NK-92 (cell line): ENCODE measurements at regions not wholly inside any gene's neighbourhood (a gene's known extent, or its start where the extent isn't known, plus 50 kb on each side); places are given as distances from the start of the nearest gene placed in this dataset.

Source experiments
- DNase-seq: peaks from one replicate; lab custom pipeline; 2025; ENCODE audit not compliant: unreplicated experiment; lab: John Stamatoyannopoulos, UW

DNA sequence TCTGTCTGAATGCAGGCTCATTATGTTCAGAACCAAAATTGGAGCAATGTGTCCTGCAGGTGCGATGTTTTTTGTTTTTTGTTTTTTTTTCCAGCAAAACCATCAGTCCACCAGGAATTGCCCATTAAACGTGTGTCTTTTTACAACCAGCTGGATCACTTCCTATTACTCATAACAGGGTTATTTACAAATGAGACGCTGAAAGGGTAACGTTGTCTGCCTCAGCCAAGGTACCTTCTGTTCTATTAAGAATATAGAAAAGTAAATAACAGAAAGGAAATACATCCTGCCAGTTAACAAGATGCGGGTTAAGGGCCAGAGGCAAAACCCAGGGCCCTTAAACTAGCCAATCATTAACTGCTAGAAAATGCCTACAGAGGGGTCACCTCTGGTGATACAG is 590.4 kb downstream of the TBC1D4 start:
- DNase-seq, result no peak

DNA sequence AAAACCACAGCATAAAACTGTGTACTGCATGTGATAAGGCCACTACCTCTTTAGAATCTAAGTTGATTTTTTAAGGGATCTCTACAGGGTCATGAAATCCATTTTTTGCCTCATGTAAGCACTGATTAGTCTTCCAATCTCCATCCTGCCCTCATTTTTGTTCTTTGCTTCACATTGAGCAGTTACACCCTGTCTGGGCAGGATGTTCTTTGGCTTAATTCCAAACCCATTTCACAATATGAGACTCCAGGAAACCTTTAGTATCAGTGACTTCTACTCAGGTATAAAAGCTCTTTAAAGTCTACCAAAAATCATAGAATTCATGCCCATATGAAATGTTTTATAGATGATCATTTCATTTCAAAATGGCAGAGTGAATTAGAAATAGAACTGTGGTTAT is 592.6 kb downstream of the TBC1D4 start:
- no peak for DNase-seq

GRCh38 chr13:74886502-74886901 is 595.5 kb downstream of the TBC1D4 start:
- DNase-seq, result no peak

DNA sequence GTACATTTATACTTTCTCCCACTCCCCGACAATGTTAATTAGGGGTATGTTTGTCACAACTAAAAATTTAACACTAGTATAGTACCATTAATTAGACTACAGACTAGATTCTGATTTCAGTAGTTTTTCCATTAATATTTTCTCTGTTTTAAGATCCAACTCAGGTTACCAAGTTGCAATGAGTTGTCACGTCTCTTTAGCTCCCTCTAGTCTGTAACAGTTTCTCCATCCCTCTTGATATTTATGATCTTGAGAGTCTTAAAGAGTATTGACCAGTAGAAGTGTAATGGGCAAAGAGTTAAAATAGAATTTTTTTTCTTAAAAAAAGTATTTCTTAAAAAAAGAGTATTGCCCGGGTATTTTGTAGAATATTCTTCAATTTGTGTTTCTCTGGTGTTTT is 598.1 kb downstream of the TBC1D4 start:
- no peak for DNase-seq

DNA sequence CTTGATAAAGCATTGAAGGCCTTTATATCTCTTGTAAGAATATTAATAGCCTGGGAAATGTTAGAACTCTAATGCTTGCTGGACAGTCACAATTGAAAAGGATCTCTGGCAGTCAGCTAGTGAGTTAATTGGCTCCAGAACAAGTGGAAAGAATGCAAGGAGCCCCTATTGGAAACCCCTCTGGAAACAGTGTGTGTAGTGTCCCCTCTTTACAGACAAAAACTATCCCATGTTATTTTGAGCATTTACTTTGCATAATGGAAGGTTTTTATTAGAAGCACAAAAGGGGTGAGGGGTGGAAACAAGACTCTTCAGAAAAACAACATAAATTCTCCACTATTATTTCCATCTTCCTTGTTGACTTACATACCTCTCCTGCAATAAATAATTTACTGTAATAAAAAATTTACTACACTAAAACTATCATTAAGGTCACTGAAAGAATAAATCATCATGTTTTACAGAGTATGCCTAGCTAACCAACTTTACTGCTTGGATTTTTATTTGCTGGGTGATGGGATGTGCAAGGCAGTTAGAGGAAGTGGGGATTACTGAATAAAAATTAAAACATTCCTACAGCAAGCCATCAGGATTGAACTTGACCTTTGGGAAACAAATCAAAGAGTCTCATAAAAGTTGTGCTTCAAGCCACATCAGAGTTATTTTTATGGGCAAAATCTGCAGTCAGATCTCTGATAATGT is 610.4 kb downstream of the TBC1D4 start:
- no peak for DNase-seq

- no peak for DNase-seq
Measured at GRCh38 chr13:74870865-74871264, 611.1 kb downstream of the TBC1D4 start.

- DNase-seq, result no peak
Measured at GRCh38 chr13:74869846-74870245, 612.1 kb downstream of the TBC1D4 start.

GRCh38 chr13:74868049-74868448 is 613.9 kb downstream of the TBC1D4 start:
- no peak for DNase-seq

DNA sequence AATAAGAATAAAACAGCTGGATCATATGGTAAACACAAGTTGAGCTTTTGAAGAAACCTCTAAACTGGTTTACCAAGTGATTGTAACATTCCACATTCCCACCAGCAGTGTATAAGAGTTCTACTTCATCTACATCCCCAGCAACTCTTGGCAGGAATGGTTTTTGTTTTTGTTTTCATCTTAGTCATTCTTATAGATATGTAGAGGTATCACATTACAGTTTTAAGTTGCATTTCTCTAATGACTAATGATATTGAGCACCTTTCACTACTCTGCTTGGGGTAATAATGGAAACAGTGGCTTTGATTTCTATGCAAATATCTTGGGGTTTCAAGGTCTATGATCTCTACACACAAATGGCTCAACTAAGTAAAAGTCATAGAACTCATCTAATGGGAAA is 614.5 kb downstream of the TBC1D4 start:
- no peak for DNase-seq

DNA sequence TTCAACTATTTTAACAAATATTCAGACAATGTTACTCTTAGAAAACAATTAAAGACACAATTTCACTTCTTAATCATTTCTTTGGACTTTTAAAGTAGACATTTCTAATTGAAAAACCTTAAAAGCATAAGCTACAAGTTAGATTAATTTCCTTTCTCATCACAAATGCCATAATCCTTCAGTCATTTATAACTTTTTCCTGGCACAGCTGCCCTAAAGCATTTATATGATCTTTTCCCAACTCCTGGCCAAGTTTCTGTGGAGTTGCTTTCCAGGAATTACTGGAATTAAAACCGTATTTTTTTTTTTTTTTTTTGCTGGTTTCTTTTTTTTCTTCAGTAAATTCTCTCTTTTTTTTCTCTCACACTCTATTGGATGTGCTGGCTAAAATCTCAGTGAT is 615.9 kb downstream of the TBC1D4 start:
- no peak for DNase-seq

DNA sequence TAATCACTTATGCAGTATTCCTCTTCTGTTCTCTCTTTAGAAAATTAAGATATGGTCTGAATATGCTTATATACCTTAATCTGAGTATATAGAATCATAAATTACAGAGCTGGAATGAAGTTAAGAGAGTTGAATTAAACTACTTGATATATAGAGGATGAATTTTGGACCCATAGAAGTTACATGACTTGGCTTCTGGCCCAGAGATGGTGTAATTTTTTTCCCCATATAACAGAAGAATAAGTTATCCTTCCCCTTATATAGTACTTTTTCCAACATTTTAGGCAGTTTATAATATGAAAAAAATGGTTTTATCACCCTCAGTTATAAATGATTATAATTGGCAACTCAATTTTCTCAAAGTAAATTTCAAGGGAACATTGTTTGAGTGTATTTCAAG is 616.3 kb downstream of the TBC1D4 start:
- DNase-seq, result no peak

- DNase-seq, result no peak
Measured at GRCh38 chr13:74860789-74861188, 621.2 kb downstream of the TBC1D4 start.

DNA sequence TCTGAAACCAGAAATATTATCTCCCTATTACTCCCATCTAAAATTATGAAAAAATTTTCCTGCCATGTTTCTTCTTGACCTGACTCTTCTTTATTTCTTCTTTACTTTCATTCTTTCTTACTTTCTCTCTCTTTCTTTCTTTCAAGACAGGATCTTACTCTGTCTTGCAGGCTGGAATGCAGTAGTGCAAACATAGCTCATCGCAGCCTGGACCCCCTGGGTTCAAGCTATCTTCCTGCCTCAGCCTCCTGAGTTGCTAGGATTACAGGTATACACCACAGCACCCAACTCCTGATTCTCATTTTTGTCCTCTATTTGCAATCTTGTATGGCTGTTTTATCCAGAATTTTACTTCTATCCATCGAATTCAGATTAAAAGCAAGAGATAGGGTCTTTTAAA is 631.1 kb downstream of the TBC1D4 start:
- DNase-seq, result no peak

DNA sequence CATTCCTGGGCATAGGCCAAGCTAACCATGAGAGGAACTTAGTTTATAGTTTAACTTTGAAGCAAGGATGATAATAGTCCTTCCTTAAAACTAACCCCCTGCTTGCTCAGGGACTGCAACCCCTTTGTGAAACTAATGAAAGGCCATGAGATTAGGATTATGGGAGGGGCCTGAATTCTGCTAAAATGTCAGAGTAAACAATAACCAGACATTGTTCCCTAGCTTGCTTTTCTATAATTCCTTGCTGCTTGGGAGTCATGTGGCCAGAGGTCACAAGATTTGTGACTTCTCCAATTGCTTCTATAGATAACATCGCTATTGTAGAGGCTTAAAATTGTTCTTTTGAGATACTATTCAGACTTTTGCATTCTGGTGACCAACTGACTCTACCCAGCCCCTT is 634.0 kb downstream of the TBC1D4 start:
- no peak for DNase-seq

DNA sequence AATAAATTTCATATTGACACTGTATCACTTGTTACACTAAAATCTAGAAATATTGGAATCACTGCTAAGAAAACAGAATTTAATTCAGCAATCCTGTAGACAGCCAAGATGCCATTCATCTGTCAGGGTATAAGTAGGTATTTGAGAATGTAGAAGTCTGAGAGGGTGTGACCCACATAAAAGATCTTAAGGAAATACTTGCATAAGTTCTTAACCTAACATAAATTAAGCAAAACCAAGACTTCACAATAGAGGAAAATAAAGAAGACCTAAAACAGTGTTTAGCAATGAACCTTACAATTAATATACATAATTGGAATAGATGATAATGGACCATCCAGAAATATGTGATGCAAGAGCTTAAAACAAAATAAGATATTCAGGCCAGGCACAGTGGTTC is 636.2 kb downstream of the TBC1D4 start:
- no peak for DNase-seq

GRCh38 chr13:74841651-74842050 is 640.3 kb downstream of the TBC1D4 start:
- no peak for DNase-seq

DNA sequence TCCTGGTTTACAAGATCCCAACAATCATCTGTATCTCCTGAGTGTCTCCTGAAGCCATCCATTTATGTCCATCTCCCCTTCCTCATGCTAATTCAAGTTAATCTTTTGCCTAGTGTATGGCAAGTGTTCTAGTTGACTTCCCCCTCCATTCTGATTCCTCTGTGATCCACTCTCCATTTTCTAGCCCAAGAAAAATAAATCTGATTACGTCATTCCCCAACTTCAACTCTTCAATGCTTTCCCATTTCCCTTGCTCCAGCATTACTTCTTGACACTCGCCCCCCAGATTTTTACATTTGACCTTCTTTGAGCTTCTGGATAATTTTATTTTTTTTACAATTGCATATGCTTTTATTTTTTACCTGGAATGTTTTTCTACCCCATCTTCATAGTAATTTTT is 640.8 kb downstream of the TBC1D4 start:
- DNase-seq, result no peak

DNA sequence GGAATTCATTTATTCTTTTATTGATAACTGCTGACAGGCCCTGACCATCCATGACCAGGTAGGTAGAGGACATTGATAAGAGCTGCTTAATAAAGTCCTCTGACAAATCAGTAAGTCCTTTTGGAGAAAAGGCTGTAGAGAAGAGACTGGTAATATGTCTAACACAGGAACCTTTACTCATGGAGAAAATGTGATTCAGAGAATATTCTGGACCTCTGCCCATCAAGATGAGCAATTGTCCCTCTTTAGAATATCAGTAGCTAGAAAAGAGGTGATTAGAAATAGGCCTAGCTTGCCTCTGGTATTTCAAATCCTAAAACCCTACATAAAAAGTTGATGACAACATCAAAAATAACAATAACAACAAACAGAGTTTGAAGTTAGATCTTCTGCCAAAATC is 642.3 kb downstream of the TBC1D4 start:
- DNase-seq, result no peak

DNA sequence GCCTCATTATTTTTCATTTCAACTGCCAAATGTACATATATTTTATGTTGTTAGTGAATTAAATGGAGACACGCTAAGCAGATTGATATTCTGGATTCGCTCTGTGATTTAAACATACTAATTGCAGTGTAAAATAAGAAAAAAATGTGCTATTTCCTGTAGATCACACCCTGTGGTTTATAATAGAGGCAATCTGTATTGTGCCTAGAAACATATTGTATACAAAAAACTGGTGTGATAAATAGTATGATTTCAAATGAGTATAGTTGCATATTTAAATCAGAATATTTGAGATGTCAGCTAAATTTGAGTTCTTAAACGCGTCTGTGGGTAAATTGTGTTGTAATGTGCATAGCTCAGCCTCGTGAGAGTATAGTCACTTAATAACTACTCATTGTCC is 643.9 kb downstream of the TBC1D4 start:
- DNase-seq, result no peak

- DNase-seq, result no peak
Measured at GRCh38 chr13:74836628-74837027, 645.3 kb downstream of the TBC1D4 start.

DNA sequence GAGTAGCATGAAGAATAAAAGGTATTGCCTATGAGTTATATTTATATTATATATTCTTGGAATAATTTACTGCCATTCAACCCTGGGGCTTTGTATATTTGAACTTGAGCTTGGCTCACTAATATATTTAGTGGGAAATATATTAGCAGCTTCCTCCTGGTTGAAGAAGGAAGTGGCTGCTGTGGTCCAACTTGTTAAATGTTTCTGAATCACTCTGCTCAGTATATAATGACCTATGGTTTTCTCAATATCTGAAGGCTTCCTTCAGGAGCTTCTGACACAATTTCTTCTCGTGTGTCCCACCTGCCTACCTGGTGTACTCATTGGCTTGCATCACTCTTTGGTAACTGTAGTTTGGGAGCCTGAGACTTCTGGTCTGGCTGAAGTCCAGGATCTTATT is 646.4 kb downstream of the TBC1D4 start:
- no peak for DNase-seq

DNA sequence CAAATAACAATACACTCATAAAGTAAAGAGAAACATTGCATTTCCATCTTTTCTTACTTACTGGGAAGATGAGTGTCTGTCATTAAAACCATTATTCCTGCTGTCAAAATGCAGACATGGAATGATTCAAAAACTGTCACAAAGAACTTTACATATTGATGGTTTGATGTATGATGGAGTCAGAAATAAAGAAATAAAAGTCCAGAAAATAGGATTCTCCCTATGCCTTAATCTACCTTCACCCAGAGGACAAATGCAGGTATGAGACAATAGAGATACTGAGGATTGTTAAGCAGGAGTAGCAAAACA is 656.1 kb downstream of the TBC1D4 start:
- DNase-seq, result no peak

- DNase-seq, result no peak
Measured at GRCh38 chr13:74825152-74825937, 656.6 kb downstream of the TBC1D4 start.
